Trophoblast cell (in vitro differentiated cells and primary cell): ENCODE measurements at regions not wholly inside any gene's neighbourhood (a gene's known extent, or its start where the extent isn't known, plus 50 kb on each side); places are given as distances from the start of the nearest gene placed in this dataset.

Source experiments
- DNase-seq, 2 donors: peaks; one replicate each; pipeline ENCODE4 v3.0.0-alpha.2; 2016
- H2AFZ ChIP-seq: 2 replicates; pipeline ENCODE4 v1.6.1; 2013; ENCODE audit warnings: low read length, moderate library complexity, mild to moderate bottlenecking; ENCODE audit not compliant: insufficient read depth, poor library complexity
- H2AK5ac ChIP-seq: 2 replicates; pipeline ENCODE4 v1.6.1; 2013; ENCODE audit warnings: mild to moderate bottlenecking, low read length
- H2BK120ac ChIP-seq: 2 replicates; pipeline ENCODE4 v1.6.1; 2013; ENCODE audit warnings: low read length, mild to moderate bottlenecking, moderate library complexity; ENCODE audit not compliant: insufficient read depth, poor library complexity
- H2BK12ac ChIP-seq: 2 replicates; pipeline ENCODE4 v1.6.1; 2013; ENCODE audit warnings: mild to moderate bottlenecking, low read length, moderate library complexity
- H2BK5ac ChIP-seq: 2 replicates; pipeline ENCODE4 v1.6.1; 2013; ENCODE audit warnings: low read length, low read depth, moderate library complexity, mild to moderate bottlenecking; ENCODE audit not compliant: poor library complexity
- H3K14ac ChIP-seq: 2 replicates; pipeline ENCODE4 v1.6.1; 2013; ENCODE audit warnings: mild to moderate bottlenecking, low read length
- H3K18ac ChIP-seq: 2 replicates; pipeline ENCODE4 v1.6.1; 2013; ENCODE audit warnings: mild to moderate bottlenecking, low read length
- H3K23ac ChIP-seq: 2 replicates; pipeline ENCODE4 v1.6.1; 2013; ENCODE audit warnings: low read length
- H3K27ac ChIP-seq: 2 replicates; pipeline ENCODE4 v1.5.1; 2013; ENCODE audit warnings: low read depth, mild to moderate bottlenecking, inconsistent platforms, low read length, moderate library complexity
- H3K27me3 ChIP-seq: 2 replicates; pipeline ENCODE4 v1.6.1; 2013; ENCODE audit warnings: inconsistent platforms, mild to moderate bottlenecking, low read length, moderate library complexity; ENCODE audit not compliant: insufficient read depth
- H3K36me3 ChIP-seq, 2 experiments: 1 replicate in 1 of 2; 2 replicates in 1 of 2; pipeline ENCODE4 v1.6.1; 2013; ENCODE audit warnings: low read length in 2 of 2, mild to moderate bottlenecking in 2 of 2, moderate library complexity in 1 of 2; ENCODE audit not compliant: insufficient read depth in 2 of 2, control insufficient read depth in 1 of 2
- H3K4ac ChIP-seq: 2 replicates; pipeline ENCODE4 v1.6.1; 2013; ENCODE audit warnings: low read depth, mild to moderate bottlenecking, low read length, moderate library complexity
- H3K4me1 ChIP-seq, 2 experiments: 1 replicate in 1 of 2; 2 replicates in 1 of 2; pipeline ENCODE4 v1.6.1; 2013; ENCODE audit warnings: low read length in 2 of 2, mild to moderate bottlenecking in 2 of 2, moderate library complexity in 1 of 2; ENCODE audit not compliant: insufficient read depth in 2 of 2, control insufficient read depth in 1 of 2
- H3K4me2 ChIP-seq: 2 replicates; pipeline ENCODE4 v1.6.1; 2013; ENCODE audit warnings: inconsistent platforms, mild to moderate bottlenecking, low read length, moderate library complexity
- H3K4me3 ChIP-seq: 2 replicates; pipeline ENCODE4 v1.5.1; 2013; ENCODE audit warnings: mild to moderate bottlenecking, low read depth, low read length, inconsistent platforms
- H3K79me1 ChIP-seq: one replicate; pipeline ENCODE4 v1.6.1; 2013; ENCODE audit warnings: low read length
- H3K79me2 ChIP-seq: 2 replicates; pipeline ENCODE4 v1.6.1; 2013; ENCODE audit warnings: low read length, mild to moderate bottlenecking; ENCODE audit not compliant: control insufficient read depth, insufficient read depth, poor library complexity
- H3K9ac ChIP-seq: 2 replicates; pipeline ENCODE4 v1.6.1; 2013; ENCODE audit warnings: mild to moderate bottlenecking, low read length
- H3K9me3 ChIP-seq: 2 replicates; pipeline ENCODE4 v1.6.1; 2013; ENCODE audit warnings: low read depth, mild to moderate bottlenecking, control low read depth, inconsistent platforms, low read length; ENCODE audit not compliant: insufficient read depth
- H4K12ac ChIP-seq: 2 replicates; pipeline ENCODE4 v1.6.1; 2013; ENCODE audit warnings: low read depth, mild to moderate bottlenecking, low read length, moderate library complexity
- H4K8ac ChIP-seq: 2 replicates; pipeline ENCODE4 v1.6.1; 2013; ENCODE audit warnings: low read depth, mild to moderate bottlenecking, low read length, moderate library complexity
- H4K91ac ChIP-seq: one replicate; pipeline ENCODE4 v1.6.1; 2013; ENCODE audit warnings: low read depth, mild to moderate bottlenecking, low read length, moderate library complexity
- WGBS: extraction: QIAGEN DNeasy Blood & Tissue Kit; methylation state at CpG from one replicate; pipeline ENCODE4 v1.1.7; 2013; ENCODE audit warnings: missing lambda C conversion rate; ENCODE audit not compliant: insufficient read length, insufficient coverage; ENCODE audit errors: extremely low coverage; 5-methylcytosine and 5-hydroxymethylcytosine counted together

DNA sequence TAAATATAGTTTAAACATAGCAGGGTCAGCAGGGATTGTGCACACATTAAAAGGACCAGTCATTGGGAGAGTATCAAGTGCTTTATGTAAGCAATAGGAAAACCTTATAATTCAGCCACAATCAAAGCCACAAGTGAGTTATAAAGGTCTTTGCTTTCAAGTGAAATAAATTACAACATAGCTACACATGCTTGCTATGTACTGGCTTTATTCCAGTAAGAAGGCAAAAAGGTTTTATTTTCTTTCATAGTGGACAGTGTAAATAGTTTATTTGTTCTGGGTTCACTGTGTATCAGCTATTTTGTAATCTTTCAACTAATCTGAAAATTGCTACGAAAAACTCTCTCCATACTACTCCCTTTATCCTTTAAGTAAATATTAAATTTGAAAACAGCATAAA, 691.4 kb downstream of the PCDH7 start:
- no peak overlapping the region for H3K4me3 ChIP-seq
- H3K23ac ChIP-seq = no peak overlapping the region
- no peak overlapping the region for H2AK5ac ChIP-seq
- no peak overlapping the region for H2BK120ac ChIP-seq
- H3K36me3 ChIP-seq = no peaks in the 10 kb centered on the region
- H2BK5ac ChIP-seq = no peak overlapping the region
- H3K4ac ChIP-seq = no peak overlapping the region
- H3K27me3 ChIP-seq = no peaks in the 10 kb centered on the region
- no peak overlapping the region for H3K14ac ChIP-seq
- H3K27ac ChIP-seq = no peak overlapping the region
- no peak for DNase-seq
- H4K91ac ChIP-seq = no peak overlapping the region
- no peak overlapping the region for H3K9ac ChIP-seq
- no peaks in the 10 kb centered on the region for H3K79me1 ChIP-seq
- H4K8ac ChIP-seq = no peak overlapping the region
- H4K12ac ChIP-seq = no peak overlapping the region
- no peak overlapping the region for H3K18ac ChIP-seq
- H2BK12ac ChIP-seq = no peak overlapping the region
- H3K9me3 ChIP-seq = no peaks in the 10 kb centered on the region
- H2AFZ ChIP-seq = no peak overlapping the region
- no peak overlapping the region for H3K4me2 ChIP-seq
- no peaks in the 10 kb centered on the region for H3K79me2 ChIP-seq
- WGBS = no CpG with 5 or more reads among the region's 1 CpG
- H3K4me1 ChIP-seq = no peaks in the 10 kb centered on the region

DNA sequence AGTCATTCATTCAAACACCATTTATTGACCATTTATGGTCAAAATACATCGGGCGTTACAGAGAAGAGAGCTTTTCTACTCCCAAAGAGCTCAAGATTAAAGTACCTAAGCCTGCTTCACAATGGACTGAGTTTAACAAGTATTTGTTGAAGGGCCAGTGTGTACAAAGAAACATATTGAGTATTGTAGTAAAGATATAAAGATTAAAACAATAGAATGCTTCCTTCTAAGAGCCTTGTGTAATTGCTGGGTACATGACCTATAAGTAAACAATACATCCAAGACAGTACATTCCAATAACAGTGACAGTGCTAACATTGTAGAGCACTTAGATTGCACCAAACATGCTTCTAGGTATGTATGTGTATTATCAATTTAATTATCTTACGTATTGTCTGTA, 695.5 kb downstream of the PCDH7 start:
- no CpG with 5 or more reads among the region's 3 CpGs for WGBS
- no peak overlapping the region for H2AK5ac ChIP-seq

DNA sequence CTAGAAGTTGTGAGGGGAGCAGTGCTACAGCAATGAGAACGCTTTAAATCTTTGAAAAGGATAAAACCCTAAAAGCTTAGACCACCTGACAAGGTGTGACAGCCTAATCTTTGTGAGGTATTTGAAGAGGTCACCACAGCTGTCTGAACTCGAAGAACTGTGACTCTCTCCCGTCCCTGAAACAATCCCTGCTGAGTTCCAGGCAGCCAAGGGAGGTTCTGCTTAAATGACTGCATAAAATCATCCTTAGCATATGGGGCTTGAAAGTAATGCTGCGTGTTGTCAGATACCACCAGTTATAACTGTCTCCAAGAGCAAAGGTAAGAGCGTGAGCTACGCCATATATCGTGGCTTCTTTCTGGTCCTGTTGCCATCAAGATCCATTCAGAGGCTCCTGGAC, 696.3 kb downstream of the PCDH7 start:
- Histone ChIP-seq H3K14ac (no peak overlapping the region), H2BK12ac (no peak overlapping the region), H2BK5ac (no peak overlapping the region), H3K79me1 (no peaks in the 10 kb centered on the region), H3K4me1 (no peaks in the 10 kb centered on the region), H3K79me2 (no peaks in the 10 kb centered on the region), H3K9ac (no peak overlapping the region), H3K27ac (no peak overlapping the region), H3K23ac (no peak overlapping the region), H3K18ac (no peak overlapping the region), H3K4me2 (no peak overlapping the region), H3K9me3 (no peaks in the 10 kb centered on the region), H3K27me3 (no peaks in the 10 kb centered on the region), H3K4me3 (no peak overlapping the region), H4K8ac (no peak overlapping the region), H3K36me3 (no peaks in the 10 kb centered on the region), H2AK5ac (no peak overlapping the region), H2AFZ (no peak overlapping the region), H2BK120ac (no peak overlapping the region), H4K91ac (no peak overlapping the region), H3K4ac (no peak overlapping the region), H4K12ac (no peak overlapping the region)
- no peak for DNase-seq
- no CpG with 5 or more reads among the region's 7 CpGs for WGBS

More for the DNA sequence above, 695.5 kb downstream of the PCDH7 start:
- H2AFZ ChIP-seq = no peak overlapping the region
- H3K27ac ChIP-seq = no peak overlapping the region
- no peak overlapping the region for H3K4ac ChIP-seq
- H3K36me3 ChIP-seq = no peaks in the 10 kb centered on the region
- no peak overlapping the region for H2BK5ac ChIP-seq
- no peaks in the 10 kb centered on the region for H3K79me2 ChIP-seq
- no peaks in the 10 kb centered on the region for H3K79me1 ChIP-seq
- H4K8ac ChIP-seq = no peak overlapping the region
- no peak overlapping the region for H3K18ac ChIP-seq
- DNase-seq = no peak
- H3K14ac ChIP-seq = no peak overlapping the region
- H3K4me2 ChIP-seq = no peak overlapping the region
- no peaks in the 10 kb centered on the region for H3K27me3 ChIP-seq
- H3K4me1 ChIP-seq = no peaks in the 10 kb centered on the region
- no peak overlapping the region for H2BK12ac ChIP-seq
- H3K9ac ChIP-seq = no peak overlapping the region
- H3K9me3 ChIP-seq = no peaks in the 10 kb centered on the region
- no peak overlapping the region for H3K4me3 ChIP-seq
- H2BK120ac ChIP-seq = no peak overlapping the region
- H3K23ac ChIP-seq = no peak overlapping the region
- no peak overlapping the region for H4K12ac ChIP-seq
- H4K91ac ChIP-seq = no peak overlapping the region

DNA sequence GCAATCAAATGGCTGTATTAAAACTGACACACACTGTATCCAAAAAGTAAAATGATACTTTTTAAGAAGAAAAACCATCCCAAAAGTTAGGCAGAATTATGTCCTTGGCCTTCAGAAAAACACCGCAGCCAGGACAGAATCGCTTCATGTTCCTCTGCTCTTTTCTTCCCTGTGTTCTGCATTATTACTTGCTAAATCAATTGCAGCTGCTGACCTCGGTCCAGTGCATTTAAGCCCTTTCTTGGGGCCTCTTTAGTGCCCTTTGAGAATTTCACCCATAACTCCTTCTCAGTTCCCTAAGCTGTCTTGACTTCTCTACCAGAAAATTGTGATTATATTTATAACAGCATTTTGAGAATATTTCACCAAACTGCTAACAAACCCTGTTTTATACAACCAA, 696.9 kb downstream of the PCDH7 start:
- no peak overlapping the region for H2BK5ac ChIP-seq
- no peak overlapping the region for H3K4ac ChIP-seq
- no peak overlapping the region for H3K18ac ChIP-seq
- no peaks in the 10 kb centered on the region for H3K36me3 ChIP-seq
- no peak overlapping the region for H2BK120ac ChIP-seq
- H3K23ac ChIP-seq = no peak overlapping the region
- no peaks in the 10 kb centered on the region for H3K27me3 ChIP-seq
- no peak overlapping the region for H3K14ac ChIP-seq
- no peak overlapping the region for H3K4me2 ChIP-seq
- H3K79me1 ChIP-seq = no peaks in the 10 kb centered on the region
- no peak overlapping the region for H2AK5ac ChIP-seq
- no peak for DNase-seq
- no peak overlapping the region for H4K8ac ChIP-seq
- no peak overlapping the region for H3K27ac ChIP-seq
- H3K4me1 ChIP-seq = no peaks in the 10 kb centered on the region
- H2BK12ac ChIP-seq = no peak overlapping the region
- WGBS = no CpG with 5 or more reads among the region's 3 CpGs
- H3K4me3 ChIP-seq = no peak overlapping the region
- H3K9me3 ChIP-seq = no peaks in the 10 kb centered on the region
- no peak overlapping the region for H3K9ac ChIP-seq
- H4K91ac ChIP-seq = no peak overlapping the region
- no peaks in the 10 kb centered on the region for H3K79me2 ChIP-seq
- H2AFZ ChIP-seq = no peak overlapping the region
- H4K12ac ChIP-seq = no peak overlapping the region
